Endothelial cell of umbilical vein (primary cell): ENCODE measurements at regions not wholly inside any gene's neighbourhood (a gene's known extent, or its start where the extent isn't known, plus 50 kb on each side); places are given as distances from the start of the nearest gene placed in this dataset.

Source experiments
- BruUV-seq: library from RNA; stranded (reverse); fragments of 400-500 nt; replicated peaks from 2 replicates; lab custom pipeline; 2021; lab: Mats Ljungman, UMichigan
- CTCF ChIA-PET: fragments of 300-600, 350-600 bp; sonication (Branson Sonifier 250); formaldehyde crosslinking; loops from one replicate; lab custom pipeline; 2021; ENCODE audit warnings: antibody characterized with exemption, inconsistent platforms; lab: Charles Lee
- POLR2A ChIA-PET: fragments of 300-600, 350-600 bp; sonication (Branson Sonifier 250); formaldehyde crosslinking; loops from one replicate; lab custom pipeline; 2021; ENCODE audit warnings: antibody characterized with exemption, inconsistent platforms; lab: Charles Lee
- DNase-seq: peaks from one replicate; pipeline ENCODE4 v3.0.0-alpha.2; 2011; ENCODE audit warnings: low read depth, low spot score
- FAIRE-seq: peaks from 2 replicates; lab custom pipeline; 2011; peaks lifted over from hg19 to GRCh38; lab: Jason Lieb, UNC
- H2AFZ ChIP-seq: 2 replicates; pipeline ENCODE4 v1.6.0; 2012; ENCODE audit warnings: low read depth, low read length, control low read depth, inconsistent platforms
- H3K27ac ChIP-seq: 2 replicates; pipeline ENCODE4 v1.5.1; 2011; ENCODE audit warnings: low read depth, mild to moderate bottlenecking, control low read depth, low read length, moderate library complexity; ENCODE audit not compliant: insufficient read depth
- H3K27me3 ChIP-seq, 2 experiments: 2 replicates each; pipeline versions ENCODE4 v1.6.0 to v1.6.1; 2011; ENCODE audit warnings: low read length in 2 of 2, mixed read lengths in 1 of 2; ENCODE audit not compliant: control insufficient read depth in 2 of 2, insufficient read depth in 2 of 2
- H3K36me3 ChIP-seq, 2 experiments: 2 replicates in 1 of 2; 3 replicates in 1 of 2; pipeline ENCODE4 v1.5.1; 2011; ENCODE audit warnings: low read length in 2 of 2, mild to moderate bottlenecking in 1 of 2, moderate library complexity in 1 of 2; ENCODE audit not compliant: control insufficient read depth in 2 of 2, insufficient read depth in 2 of 2; ENCODE audit errors: extremely low read depth in 1 of 2
- H3K4me1 ChIP-seq: 3 replicates; pipeline ENCODE4 v1.5.1; 2011; ENCODE audit warnings: mild to moderate bottlenecking, low read length; ENCODE audit not compliant: control insufficient read depth, insufficient read depth; ENCODE audit errors: extremely low read depth
- H3K4me2 ChIP-seq: 2 replicates; pipeline ENCODE4 v1.6.1; 2011; ENCODE audit warnings: low read length, control low read depth, mixed read lengths; ENCODE audit not compliant: insufficient read depth
- H3K4me3 ChIP-seq, 3 experiments: fragments of 200-600 bp in 1 of 3; sonication (generic), shearing (Covaris generic) in 1 of 3; replicated peaks in 1 of 3; 2 replicates each; pipeline ENCODE4 v1.5.1; 2011 to 2016; ENCODE audit warnings: control low read depth in 3 of 3, low read length in 3 of 3, mild to moderate bottlenecking in 2 of 3, inconsistent platforms in 1 of 3, low read depth in 1 of 3, moderate library complexity in 1 of 3; ENCODE audit not compliant: insufficient read depth in 1 of 3
- H3K79me2 ChIP-seq: 2 replicates; pipeline ENCODE4 v1.6.0; 2012; ENCODE audit warnings: low read length, inconsistent platforms; ENCODE audit not compliant: control insufficient read depth, insufficient read depth
- H3K9ac ChIP-seq: replicated peaks from 2 replicates; pipeline ENCODE3; 2011; ENCODE audit warnings: low read length, control low read depth; ENCODE audit not compliant: insufficient read depth; ENCODE audit errors: extremely low read depth
- H3K9me1 ChIP-seq: replicated peaks from 3 replicates; pipeline ENCODE4 v1.6.0; 2011; ENCODE audit warnings: mild to moderate bottlenecking, low read length; ENCODE audit not compliant: control insufficient read depth, insufficient read depth; ENCODE audit errors: extremely low read depth
- H3K9me3 ChIP-seq: replicated peaks from 2 replicates; pipeline ENCODE4 v1.5.1; 2012; ENCODE audit warnings: low read length, inconsistent platforms; ENCODE audit not compliant: control insufficient read depth, insufficient read depth
- H4K20me1 ChIP-seq: replicated peaks from 2 replicates; pipeline ENCODE3; 2011; ENCODE audit warnings: mild to moderate bottlenecking, low read length; ENCODE audit not compliant: control insufficient read depth, insufficient read depth; ENCODE audit errors: extremely low read depth
- CTCF ChIP-seq, 2 donors: IDR thresholded peaks; 1 replicate in 1 of 2; 2 replicates in 1 of 2; pipeline ENCODE4 v1.5.1; 2011; ENCODE audit warnings: low read length in 2 of 2, mild to moderate bottlenecking in 2 of 2, moderate library complexity in 2 of 2, control low read depth in 1 of 2, inconsistent platforms in 1 of 2, low read depth in 1 of 2; ENCODE audit not compliant: insufficient read depth in 1 of 2; ENCODE audit errors: extremely low read depth in 1 of 2
- FOS ChIP-seq: IDR thresholded peaks from 2 replicates; pipeline ENCODE4 v1.6.1; 2011; ENCODE audit warnings: mild to moderate bottlenecking, low read length, moderate library complexity, borderline replicate concordance; ENCODE audit not compliant: insufficient read depth
- GATA2 ChIP-seq: IDR thresholded peaks from 2 replicates; pipeline ENCODE4 v1.7.0; 2011; ENCODE audit warnings: low read depth, mild to moderate bottlenecking, moderate library complexity, mixed read lengths, low read length; ENCODE audit not compliant: insufficient read length, insufficient read depth
- JUN ChIP-seq: IDR thresholded peaks from 2 replicates; pipeline ENCODE4 v1.6.1; 2011; ENCODE audit warnings: borderline replicate concordance, low read depth; ENCODE audit not compliant: insufficient read length, insufficient read depth
- MYC ChIP-seq: IDR thresholded peaks from one replicate; pipeline ENCODE4 v1.6.1; 2011; ENCODE audit warnings: mild to moderate bottlenecking, low read depth, low read length
- dilution Hi-C: fragments of 300-500 bp; cut with MboI; formaldehyde crosslinking; loops from one replicate; pipeline ENCODE4 v1.15.0; 2019; ENCODE audit warnings: low sequenced_read_pairs; ENCODE audit not compliant: extremely low pct_ligation_motif_present
- intact Hi-C: fragments of 100-400 bp; cut with micrococcal nuclease; formaldehyde crosslinking; loops from one replicate; pipeline ENCODE4 v1.10.0; 2022

GRCh38 chr11:15848631-15849168 lies 507.6 kb downstream of the SOX6 start:
- BruUV-seq: no TSS peak
- dilution Hi-C loops: no loop called here

More at GRCh38 chr11:15848631-15849168, 507.6 kb downstream of the SOX6 start:
- Histone ChIP-seq H3K4me3 (no peak overlapping the region), H3K9me3 (no peaks in the 10 kb centered on the region), H3K36me3 (no peaks in the 10 kb centered on the region), H3K4me2 (no peak overlapping the region), H3K4me1 (peaks cover 4% of the 10 kb centered on the region), H3K9ac (no peak overlapping the region), H4K20me1 (no peaks in the 10 kb centered on the region), H3K27me3 (peaks cover 0 to 2% of the 10 kb centered on the region in 2 experiments), H2AFZ (no peak overlapping the region), H3K27ac (no peak overlapping the region), H3K9me1 (no peaks in the 10 kb centered on the region), H3K79me2 (no peaks in the 10 kb centered on the region)
- FAIRE-seq (no peak), DNase-seq (no peak)
- ChIA-PET CTCF (interaction anchor here (0.8 to 1.5 kb wide), 2 partner anchors 29 to 765 kb away, joined by 3 to 5 read pairs; no protein-coding TSS in a partner anchor), POLR2A (no interaction called here)
- TF ChIP-seq GATA2 (no peak), JUN (no peak), CTCF (IDR thresholded peaks at IDR 0.05; ENCODE audit: extremely low read depth in 1 of 2, insufficient read depth in 1 of 2, low read depth in 1 of 2, low read length in 2 of 2) (no peak), MYC (no peak), FOS (no peak)
- intact Hi-C loops: no loop called here
